Activated naive CD8-positive, alpha-beta T cell treated with anti-CD3 and anti-CD28 coated beads, Interleukin-2, amount 50 U/mL, for 16 hours (primary cell): ENCODE measurements at regions not wholly inside any gene's neighbourhood (a gene's known extent, or its start where the extent isn't known, plus 50 kb on each side); places are given as distances from the start of the nearest gene placed in this dataset.
"Not testable (repeated sequence)": the region's sequence is repeated elsewhere in the genome, so short reads cannot be mapped to it uniquely, and the experiment has no call there.

ENCODE experiments used
- DNase-seq: peaks from one replicate; pipeline ENCODE4 v3.0.0-alpha.2; 2020; ENCODE audit warnings: low read depth, low spot score

DNA sequence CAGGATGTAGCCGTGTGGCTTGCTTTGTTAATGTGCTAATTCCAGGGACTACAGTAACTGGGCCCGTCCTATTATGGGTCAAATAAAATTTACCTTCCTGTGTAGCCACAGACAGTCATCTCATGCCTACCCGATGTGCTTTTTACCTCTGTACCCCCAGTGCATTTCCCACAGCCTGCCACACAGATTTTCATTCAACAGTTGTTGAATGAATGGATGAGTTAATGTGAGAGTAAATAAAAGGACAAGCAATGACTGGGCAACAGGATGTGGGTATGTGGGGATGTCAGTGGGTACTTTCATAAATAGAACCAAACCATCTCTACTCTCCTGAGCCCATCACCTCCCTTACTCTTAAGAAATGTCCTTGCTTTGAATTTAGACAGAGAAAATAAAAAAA lies 441.2 kb upstream of the ZNF462 start:
- DNase-seq, result no peak

- no peak for DNase-seq
Measured at GRCh38 chr9:106423575-106423974, 439.4 kb upstream of the ZNF462 start.

GRCh38 chr9:106432631-106433030 lies 430.3 kb upstream of the ZNF462 start:
- no peak for DNase-seq

GRCh38 chr9:106438928-106439327 lies 424.0 kb upstream of the ZNF462 start:
- DNase-seq, result no peak

- DNase-seq, result no peak
Measured at GRCh38 chr9:106441283-106441682, 421.7 kb upstream of the ZNF462 start.

GRCh38 chr9:106443520-106443919 lies 419.4 kb upstream of the ZNF462 start:
- no peak for DNase-seq

GRCh38 chr9:106445107-106445506 lies 417.9 kb upstream of the ZNF462 start:
- DNase-seq, result no peak

DNA sequence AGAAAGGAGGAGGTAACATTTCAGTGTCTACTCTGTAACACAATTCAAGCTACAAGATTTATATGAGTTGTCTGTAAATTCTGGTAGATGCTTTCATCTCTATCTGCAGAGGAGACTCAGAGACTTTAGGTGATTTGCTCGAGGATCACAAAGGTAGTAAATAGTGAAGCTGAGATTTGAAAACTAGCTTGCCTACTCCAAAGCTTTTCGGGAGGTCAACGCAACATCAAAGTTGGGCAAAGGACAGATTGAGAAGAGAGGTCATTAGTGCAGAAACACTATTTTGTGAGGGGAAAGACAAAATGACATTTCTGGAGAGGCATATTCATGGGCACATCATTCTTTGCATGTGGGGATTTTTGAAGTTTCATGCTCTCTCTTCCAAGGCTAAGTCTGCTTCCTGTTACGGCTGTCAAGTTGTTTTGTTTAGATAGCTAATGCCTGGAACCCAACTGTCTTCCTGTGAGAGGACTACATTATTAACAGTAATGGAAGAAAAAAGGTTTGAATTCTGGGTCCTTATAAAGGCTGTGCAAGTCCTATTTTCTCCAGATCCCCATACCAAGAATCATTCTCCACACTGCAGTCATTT lies 413.5 kb upstream of the ZNF462 start:
- DNase-seq, result no peak

- no peak for DNase-seq
Measured at GRCh38 chr9:106450549-106450948, 412.4 kb upstream of the ZNF462 start.

GRCh38 chr9:106451223-106451622 lies 411.7 kb upstream of the ZNF462 start:
- no peak for DNase-seq

GRCh38 chr9:106456581-106456980 lies 406.4 kb upstream of the ZNF462 start:
- no peak for DNase-seq

DNA sequence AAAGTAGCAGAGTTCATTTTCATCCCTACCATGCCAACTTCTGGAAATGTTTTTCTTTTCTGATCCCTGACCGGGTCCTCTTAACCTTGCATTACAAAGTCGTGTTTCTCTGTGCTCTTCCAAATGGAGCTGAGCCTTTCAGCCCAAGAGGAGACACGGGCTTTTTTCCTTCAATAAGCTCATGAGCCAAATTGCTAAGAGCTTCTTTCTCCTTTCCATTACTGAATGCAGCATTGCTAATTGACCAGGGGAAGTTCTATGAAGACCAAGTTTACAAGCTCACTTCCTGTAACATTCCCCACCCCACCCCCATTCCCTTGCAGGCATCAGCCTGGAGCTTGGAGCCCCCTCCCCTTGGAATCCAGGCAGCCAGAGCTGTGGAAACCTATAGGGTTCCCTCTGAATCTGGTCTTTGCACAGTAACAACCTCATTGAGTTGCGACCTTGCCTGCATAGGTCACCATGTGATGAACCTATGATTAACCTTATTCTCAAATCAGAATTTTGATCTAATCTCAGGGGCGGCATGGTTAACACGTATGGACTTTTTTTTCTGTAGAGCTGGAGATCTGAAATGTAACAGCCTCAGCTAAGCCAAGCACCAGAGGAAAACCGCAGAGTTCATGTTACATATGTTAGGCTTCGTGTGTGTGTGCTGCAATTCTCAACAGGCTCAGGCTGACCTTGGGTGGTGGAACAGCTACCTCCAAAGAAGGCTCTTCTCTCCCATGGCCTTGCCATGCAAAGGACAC lies 395.7 kb upstream of the ZNF462 start:
- DNase-seq, result no peak

GRCh38 chr9:106467865-106468164 lies 395.2 kb upstream of the ZNF462 start:
- DNase-seq, result no peak

DNA sequence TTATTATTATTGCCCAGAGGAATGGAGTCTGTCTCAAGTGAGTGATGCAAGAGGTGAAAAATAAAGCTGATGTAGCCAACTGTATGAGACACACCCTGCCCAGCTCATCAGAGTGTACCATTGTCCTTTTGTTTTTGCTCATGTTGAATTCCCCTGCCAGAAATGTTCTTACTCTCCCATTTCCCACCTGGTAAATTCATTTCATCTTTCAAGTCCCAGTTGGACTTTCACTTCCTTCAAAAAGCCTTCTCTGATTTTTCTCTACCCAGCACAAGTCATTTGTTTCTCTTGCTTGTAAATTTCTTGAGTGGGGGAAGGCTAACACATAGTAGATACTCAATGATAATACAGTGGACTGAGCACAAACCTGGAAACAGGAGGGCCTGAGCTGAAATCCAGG lies 394.5 kb upstream of the ZNF462 start:
- DNase-seq, result no peak

DNA sequence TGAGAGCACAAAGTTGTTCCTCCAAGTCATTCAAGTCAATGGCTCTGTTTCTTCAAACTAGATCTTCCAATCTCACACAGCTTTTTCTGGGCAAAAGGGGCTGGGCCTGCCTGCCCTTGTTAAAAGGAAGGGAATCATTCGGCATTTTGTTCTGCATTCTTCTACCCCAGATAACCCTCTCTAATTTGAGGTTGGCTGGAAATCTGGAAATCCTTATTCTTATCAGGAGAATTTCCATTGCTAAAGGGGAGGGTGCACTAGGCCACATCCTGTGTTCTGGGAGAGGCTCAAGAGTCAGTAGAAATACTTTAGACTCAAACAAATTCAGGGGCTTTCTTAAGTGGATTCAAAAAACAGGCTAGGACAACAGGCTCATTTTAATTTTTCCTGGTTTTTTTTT lies 384.7 kb upstream of the ZNF462 start:
- DNase-seq, result no peak

DNA sequence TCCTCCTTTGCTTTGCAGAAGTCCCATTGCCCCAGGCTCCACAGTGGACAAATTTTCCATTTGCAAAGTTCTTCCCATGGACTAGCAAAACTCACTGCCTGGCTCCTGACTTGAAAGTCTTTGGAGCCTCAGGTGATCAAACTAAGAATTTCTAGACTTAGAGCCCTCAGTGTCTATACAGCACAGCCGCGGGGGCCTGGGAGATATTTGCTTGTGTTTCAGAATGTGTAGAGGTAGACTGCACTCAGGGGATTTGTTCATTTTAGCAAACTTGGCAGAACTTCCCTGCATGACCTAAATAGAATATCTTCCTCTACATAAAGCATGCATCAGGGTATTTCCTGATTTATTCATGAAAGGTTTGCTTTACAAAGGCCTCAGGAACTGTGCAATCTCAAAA lies 384.2 kb upstream of the ZNF462 start:
- DNase-seq, result no peak

DNA sequence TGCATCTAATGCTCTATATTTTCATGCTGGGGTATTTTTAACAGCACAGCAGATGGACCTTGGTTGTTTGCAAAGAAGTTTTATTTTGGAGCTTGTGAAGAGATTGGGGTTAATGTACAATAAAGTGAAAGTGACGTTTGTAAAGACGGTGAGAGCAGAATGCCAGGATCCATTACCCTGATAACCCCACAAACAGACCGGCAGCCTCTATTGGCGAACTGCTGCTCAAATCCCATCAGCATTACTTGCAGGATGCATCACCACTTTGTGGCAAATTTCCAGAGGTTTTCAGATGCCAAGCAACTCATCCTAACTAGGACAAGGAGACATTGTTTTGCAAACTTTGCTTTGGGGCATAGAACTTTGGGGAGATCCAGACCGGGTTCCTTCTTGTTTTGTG lies 383.3 kb upstream of the ZNF462 start:
- no peak for DNase-seq

DNA sequence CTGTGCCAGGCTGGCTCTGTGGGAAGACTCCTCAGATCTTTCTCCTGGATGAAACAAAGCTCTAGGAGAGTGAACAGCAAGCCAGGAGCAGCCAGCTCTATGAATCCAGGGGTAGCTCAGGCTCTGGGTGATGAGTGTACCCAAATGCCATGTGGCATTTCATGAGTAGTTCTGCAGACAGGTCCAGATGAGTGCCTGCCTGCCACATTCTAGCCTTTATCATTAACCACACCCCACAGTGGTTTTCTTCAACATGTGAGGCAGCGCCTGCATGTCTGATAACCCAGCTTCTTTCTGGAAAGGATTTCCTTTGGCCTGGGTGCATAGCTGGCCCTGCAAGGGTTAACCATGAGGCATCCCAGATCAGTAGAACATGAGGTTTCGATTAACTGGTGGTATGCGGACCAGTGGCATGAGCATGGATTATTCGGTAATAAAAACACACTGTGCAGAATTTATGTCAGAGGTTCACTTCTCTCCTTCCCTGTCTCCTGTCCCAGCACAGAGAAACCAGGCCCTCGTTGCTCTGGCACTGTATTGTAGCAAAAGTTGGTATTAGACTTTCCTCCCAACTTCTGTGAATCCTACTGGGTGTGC lies 381.9 kb upstream of the ZNF462 start:
- DNase-seq, result no peak

DNA sequence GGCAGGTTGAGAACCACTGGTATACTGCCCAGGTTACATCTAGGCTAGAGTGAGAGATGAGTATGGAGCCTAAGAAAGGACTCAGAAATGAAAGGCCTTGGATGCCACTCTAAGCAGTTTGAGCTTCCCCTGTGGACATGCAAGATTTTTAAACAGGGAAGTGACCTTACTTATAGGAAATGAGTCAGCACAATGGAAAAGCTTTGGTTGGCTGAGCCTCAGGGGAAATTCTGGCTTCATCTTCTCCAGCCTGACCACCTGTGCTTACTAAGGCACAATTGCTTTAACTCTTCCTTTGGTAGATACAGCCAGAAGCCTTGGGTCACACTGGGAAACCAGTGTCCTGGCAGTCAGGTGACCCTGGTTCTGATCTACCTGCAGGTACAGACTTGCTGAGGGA lies 380.2 kb upstream of the ZNF462 start:
- DNase-seq, result no peak

- DNase-seq, result no peak
Measured at GRCh38 chr9:106486685-106487084, 376.3 kb upstream of the ZNF462 start.

GRCh38 chr9:106487266-106487665 lies 375.7 kb upstream of the ZNF462 start:
- no peak for DNase-seq

GRCh38 chr9:106492126-106492525 lies 370.8 kb upstream of the ZNF462 start:
- not testable (repeated sequence) for DNase-seq

- no peak for DNase-seq
Measured at GRCh38 chr9:106500171-106500570, 362.8 kb upstream of the ZNF462 start.
